HepG2 (cell line): ENCODE measurements at regions not wholly inside any gene's neighbourhood (a gene's known extent, or its start where the extent isn't known, plus 50 kb on each side); places are given as distances from the start of the nearest gene placed in this dataset.

Source experiments
- ATAC-seq: fragments of 200-7000 bp; cut with Tn5 transposase; 3 replicates; pipeline ENCODE4 v1.9.1; 2020; ENCODE audit warnings: mild to moderate bottlenecking, moderate library complexity
- BruUV-seq: library from RNA; stranded (reverse); fragments of 400-500 nt; replicated peaks from 2 replicates; lab custom pipeline; 2021; lab: Mats Ljungman, UMichigan
- CTCF ChIA-PET: fragments of 300-600 bp; formaldehyde crosslinking; extraction: SDS; loops from one replicate; lab custom pipeline; 2021; ENCODE audit warnings: low total read pairs, inconsistent platforms, low intra/inter-chr PET ratio; lab: Yijun Ruan, JAX
- POLR2A ChIA-PET: fragments of 350-600 bp; sonication (Branson Sonifier 250); formaldehyde crosslinking; loops from one replicate; lab custom pipeline; 2020; ENCODE audit warnings: antibody characterized with exemption, inconsistent platforms; lab: Yijun Ruan, JAX
- DNase-seq: peaks from one replicate; pipeline ENCODE4 v3.0.0-alpha.2; 2015; ENCODE audit warnings: low spot score
- FAIRE-seq: peaks from 3 replicates; lab custom pipeline; 2011; peaks lifted over from hg19 to GRCh38; lab: Jason Lieb, UNC
- H2AFZ ChIP-seq: one replicate; pipeline ENCODE4 v1.6.1; 2011; ENCODE audit warnings: low read length, inconsistent platforms
- H3K27ac ChIP-seq: fragments of 300-600 bp; 3 replicates; pipeline ENCODE4 v1.8.0; 2011; ENCODE audit warnings: mixed run types, mild to moderate bottlenecking, mixed read lengths, low read length, inconsistent platforms; ENCODE audit not compliant: insufficient read depth; ENCODE audit errors: extremely low read length
- H3K27me3 ChIP-seq, 2 experiments: fragments of 200-600 bp in 1 of 2; 2 replicates in 1 of 2; 3 replicates in 1 of 2; pipeline versions ENCODE4 v1.6.0 to v1.8.0; 2011; ENCODE audit warnings: low read length in 2 of 2, mild to moderate bottlenecking in 2 of 2, moderate library complexity in 2 of 2, inconsistent platforms in 1 of 2; ENCODE audit not compliant: insufficient read depth in 2 of 2, control insufficient read depth in 1 of 2
- H3K36me3 ChIP-seq, 2 experiments: fragments of 200-600 bp in 1 of 2; replicated peaks in 1 of 2; 2 replicates in 1 of 2; 3 replicates in 1 of 2; pipeline versions ENCODE4 v1.5.1 to v1.8.0; 2011; ENCODE audit warnings: low read length in 2 of 2, inconsistent platforms in 1 of 2; ENCODE audit not compliant: insufficient read depth in 2 of 2, control insufficient read depth in 1 of 2
- H3K4me1 ChIP-seq: 2 replicates; pipeline ENCODE4 v1.5.1; 2012; ENCODE audit warnings: low read length, inconsistent platforms; ENCODE audit not compliant: insufficient read depth
- H3K4me2 ChIP-seq: 2 replicates; pipeline ENCODE4 v1.6.0; 2011; ENCODE audit warnings: low read depth, low read length, inconsistent platforms
- H3K4me3 ChIP-seq, 3 experiments: fragments of 200-600 bp in 1 of 3; sonication (generic), shearing (Covaris generic) in 1 of 3; replicated peaks in 1 of 3; 2 replicates each; pipeline ENCODE4 v1.5.1; 2011 to 2016; ENCODE audit warnings: low read length in 3 of 3, inconsistent platforms in 2 of 3, low read depth in 2 of 3, mild to moderate bottlenecking in 2 of 3, control low read depth in 1 of 3, mixed read lengths in 1 of 3; ENCODE audit not compliant: insufficient read depth in 1 of 3
- H3K79me2 ChIP-seq: one replicate; pipeline ENCODE4 v1.6.1; 2011; ENCODE audit warnings: low read length, inconsistent platforms; ENCODE audit not compliant: insufficient read depth
- H3K9ac ChIP-seq: 2 replicates; pipeline ENCODE4 v1.6.0; 2011; ENCODE audit warnings: mild to moderate bottlenecking, low read depth, low read length, inconsistent platforms; ENCODE audit not compliant: insufficient read depth
- H3K9me3 ChIP-seq: 2 replicates; pipeline ENCODE4 v1.5.1; 2012; ENCODE audit warnings: mild to moderate bottlenecking, low read length
- H4K20me1 ChIP-seq: 2 replicates; pipeline ENCODE4 v1.6.0; 2011; ENCODE audit warnings: inconsistent platforms, mild to moderate bottlenecking, low read length, moderate library complexity; ENCODE audit not compliant: insufficient read depth
- BRF2 ChIP-seq: sonication (generic); formaldehyde crosslinking; IDR thresholded peaks from 2 replicates; pipeline ENCODE4 v1.8.1; 2022; ENCODE audit warnings: mild to moderate bottlenecking, missing genetic modification reagents
- DRAP1 ChIP-seq: IDR thresholded peaks from 2 replicates; pipeline ENCODE4 v1.6.1; 2016; ENCODE audit warnings: missing genetic modification reagents, missing compliant biosample characterization
- MNT ChIP-seq: fragments of 450-650 bp; IDR thresholded peaks from 2 replicates; pipeline ENCODE4 v1.6.1; 2016
- TBX2 ChIP-seq: sonication (generic); formaldehyde crosslinking; IDR thresholded peaks from 2 replicates; pipeline ENCODE4 v1.5.0; 2020; ENCODE audit warnings: missing genetic modification reagents, mild to moderate bottlenecking, borderline replicate concordance
- ZNF205 ChIP-seq: IDR thresholded peaks from 2 replicates; pipeline ENCODE4 v1.6.1; 2018; ENCODE audit warnings: missing biosample characterization, missing genetic modification reagents
- ZNF891 ChIP-seq: sonication (generic); formaldehyde crosslinking; IDR thresholded peaks from 2 replicates; pipeline ENCODE4 v1.5.0; 2020; ENCODE audit warnings: mild to moderate bottlenecking, missing genetic modification reagents
- ZSCAN12 ChIP-seq: sonication (generic); formaldehyde crosslinking; IDR thresholded peaks from 2 replicates; pipeline ENCODE4 v1.9.0; 2021; ENCODE audit warnings: mild to moderate bottlenecking, missing genetic modification reagents
- WGBS: methylation state at CpG from one replicate; pipeline ENCODE4 v1.1.6; 2017; ENCODE audit warnings: low lambda C conversion rate; 5-methylcytosine and 5-hydroxymethylcytosine counted together
- in situ Hi-C: cut with HindIII; loops from 2 replicates; pipeline ENCODE4 v1.10.0; 2017; ENCODE audit warnings: low pct_unique_long_range_greater_than_20kb; ENCODE audit not compliant: extremely low pct_ligation_motif_present
- intact Hi-C: fragments of 100-400 bp; cut with micrococcal nuclease; formaldehyde crosslinking; loops from one replicate; pipeline ENCODE4 v1.10.0; 2022; ENCODE audit not compliant: unreplicated experiment

- ATAC-seq (no peak), DNase-seq (no peak), FAIRE-seq (no peak)
- no peaks in the 10 kb centered on the region for H4K20me1 ChIP-seq
- ChIA-PET CTCF (no interaction called here), POLR2A (no interaction called here)
- H3K27ac ChIP-seq, result no peak overlapping the region
- no peaks in the 10 kb centered on the region for H3K4me1 ChIP-seq
- H3K79me2 ChIP-seq, result no peaks in the 10 kb centered on the region
- no peaks in the 10 kb centered on the region for H3K36me3 ChIP-seq
- peaks cover 3 to 22% of the 10 kb centered on the region in 2 experiments; a peak in 4 of 5 replicates for H3K27me3 ChIP-seq
- intact Hi-C loops (no loop called here), in situ Hi-C loops (no loop called here)
- BruUV-seq, result no TSS peak
- H3K4me3 ChIP-seq, result no peak overlapping the region
- TF ChIP-seq ZNF891 (CRISPR knock-in tag) (no peak), ZSCAN12 (CRISPR knock-in tag) (no peak), MNT (peak; percentile 93), ZNF205 (CRISPR knock-in tag) (no peak), BRF2 (no peak), TBX2 (CRISPR knock-in tag) (no peak), DRAP1 (no peak)
- no peaks in the 10 kb centered on the region for H3K9me3 ChIP-seq
- no peak overlapping the region for H3K4me2 ChIP-seq
- no peak overlapping the region for H2AFZ ChIP-seq
- H3K9ac ChIP-seq, result no peak overlapping the region
- WGBS, result 29% methylated on average over 21 of the region's 27 CpGs
These were observed 77.2 kb upstream of the IRX4 start for GRCh38 chr5:1959725-1960581.
